PFSK-1 (cell line): ENCODE measurements at regions not wholly inside any gene's neighbourhood (a gene's known extent, or its start where the extent isn't known, plus 50 kb on each side); places are given as distances from the start of the nearest gene placed in this dataset.

Source experiments
- FOXP2 ChIP-seq: optimal IDR thresholded peaks from 2 replicates; pipeline ENCODE3; 2011; ENCODE audit warnings: borderline replicate concordance, control low read depth, inconsistent platforms; ENCODE audit not compliant: insufficient read depth; ENCODE audit errors: extremely low read length, extremely low read depth
- POLR2AphosphoS5 ChIP-seq: IDR thresholded peaks from 2 replicates; pipeline ENCODE4 v1.6.1; 2012; ENCODE audit warnings: low read depth, mild to moderate bottlenecking, control low read depth, low read length, moderate library complexity
- SIN3A ChIP-seq: IDR thresholded peaks from 2 replicates; pipeline ENCODE4 v1.6.1; 2012; ENCODE audit warnings: mild to moderate bottlenecking, low read length, moderate library complexity, borderline replicate concordance; ENCODE audit not compliant: insufficient read depth
- TAF1 ChIP-seq: IDR thresholded peaks from 2 replicates; pipeline ENCODE4 v1.6.1; 2012; ENCODE audit warnings: low read length, control low read depth, borderline replicate concordance; ENCODE audit not compliant: insufficient read depth
- TF ChIP-seq, protein P1 (sequence below), 2 experiments: IDR thresholded peaks; 2 replicates each; pipeline versions ENCODE4 v1.6.1 to v1.8.0; 2011 to 2012; ENCODE audit warnings: low read depth in 2 of 2, low read length in 2 of 2, control low read depth in 1 of 2, inconsistent platforms in 1 of 2, mild to moderate bottlenecking in 1 of 2, moderate library complexity in 1 of 2; ENCODE audit not compliant: insufficient read depth in 1 of 2

DNA sequence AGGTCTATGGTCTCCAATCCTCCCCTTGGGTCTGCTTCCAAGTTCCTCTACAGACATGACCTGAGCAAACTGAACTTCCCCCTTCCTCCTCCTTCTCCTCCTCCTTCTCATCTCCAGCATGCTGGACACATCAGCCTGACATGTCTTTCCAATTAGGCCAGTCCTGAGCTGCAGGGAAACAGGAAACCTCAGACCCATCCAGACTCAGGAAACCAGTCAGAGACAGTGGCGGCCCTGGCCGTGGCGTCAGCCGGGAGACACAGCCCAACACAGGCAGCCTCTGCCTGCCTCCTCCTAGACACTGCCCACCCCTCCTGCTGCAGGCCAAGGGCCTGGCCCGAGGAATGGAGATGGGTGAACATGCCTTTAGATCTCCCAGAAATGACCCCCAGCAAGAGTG is 468.8 kb downstream of the BCL11B start:
- TF ChIP-seq POLR2AphosphoS5: no peak
- TF ChIP-seq FOXP2: no peak

DNA sequence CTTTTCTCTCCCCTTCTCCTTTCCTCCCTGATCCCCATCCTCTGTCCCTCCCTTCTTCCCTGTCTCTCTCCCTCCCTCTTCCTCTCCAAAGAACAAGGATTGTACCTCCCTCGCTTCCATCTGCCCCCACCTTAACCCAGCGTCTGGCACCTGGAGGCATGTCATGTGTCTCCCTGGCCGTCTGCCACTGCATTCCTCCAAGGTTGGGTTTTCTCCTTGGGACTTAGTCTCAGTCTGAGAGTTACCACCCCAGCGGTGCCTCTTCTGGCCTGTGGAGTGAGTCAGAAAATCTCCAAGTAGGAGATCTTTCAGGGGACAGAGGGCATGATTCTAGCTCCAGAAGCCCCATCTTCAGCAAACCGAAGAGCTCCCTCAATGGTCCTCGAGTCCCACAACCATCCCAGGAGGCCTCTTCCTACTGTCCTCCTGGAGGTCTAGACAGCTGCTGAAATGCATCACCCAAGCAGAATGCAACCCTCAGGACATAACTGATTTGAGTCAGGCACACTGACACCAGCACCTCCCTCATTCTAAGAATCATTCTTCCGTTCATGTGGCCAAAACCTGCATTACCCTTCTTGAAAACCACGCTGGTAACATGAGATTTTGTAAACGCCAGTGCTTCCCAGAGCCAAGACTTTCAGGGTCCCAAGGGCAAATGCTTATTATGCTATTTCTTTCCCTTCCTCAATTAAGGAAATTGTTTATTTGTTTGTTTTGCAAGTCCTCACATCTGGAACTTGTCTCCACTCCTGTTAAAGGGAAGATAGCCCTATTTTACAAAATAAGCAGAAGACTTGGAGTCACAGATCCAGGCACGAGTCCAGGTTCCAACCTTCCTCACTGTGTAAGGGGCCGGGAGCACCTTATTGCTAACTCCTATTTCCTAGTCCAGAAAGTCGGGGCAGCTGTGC is 463.2 kb downstream of the BCL11B start:
- no peak for TF ChIP-seq SIN3A
- TF ChIP-seq POLR2AphosphoS5: no peak
- TF ChIP-seq FOXP2: no peak
- TF ChIP-seq, protein P1, sequence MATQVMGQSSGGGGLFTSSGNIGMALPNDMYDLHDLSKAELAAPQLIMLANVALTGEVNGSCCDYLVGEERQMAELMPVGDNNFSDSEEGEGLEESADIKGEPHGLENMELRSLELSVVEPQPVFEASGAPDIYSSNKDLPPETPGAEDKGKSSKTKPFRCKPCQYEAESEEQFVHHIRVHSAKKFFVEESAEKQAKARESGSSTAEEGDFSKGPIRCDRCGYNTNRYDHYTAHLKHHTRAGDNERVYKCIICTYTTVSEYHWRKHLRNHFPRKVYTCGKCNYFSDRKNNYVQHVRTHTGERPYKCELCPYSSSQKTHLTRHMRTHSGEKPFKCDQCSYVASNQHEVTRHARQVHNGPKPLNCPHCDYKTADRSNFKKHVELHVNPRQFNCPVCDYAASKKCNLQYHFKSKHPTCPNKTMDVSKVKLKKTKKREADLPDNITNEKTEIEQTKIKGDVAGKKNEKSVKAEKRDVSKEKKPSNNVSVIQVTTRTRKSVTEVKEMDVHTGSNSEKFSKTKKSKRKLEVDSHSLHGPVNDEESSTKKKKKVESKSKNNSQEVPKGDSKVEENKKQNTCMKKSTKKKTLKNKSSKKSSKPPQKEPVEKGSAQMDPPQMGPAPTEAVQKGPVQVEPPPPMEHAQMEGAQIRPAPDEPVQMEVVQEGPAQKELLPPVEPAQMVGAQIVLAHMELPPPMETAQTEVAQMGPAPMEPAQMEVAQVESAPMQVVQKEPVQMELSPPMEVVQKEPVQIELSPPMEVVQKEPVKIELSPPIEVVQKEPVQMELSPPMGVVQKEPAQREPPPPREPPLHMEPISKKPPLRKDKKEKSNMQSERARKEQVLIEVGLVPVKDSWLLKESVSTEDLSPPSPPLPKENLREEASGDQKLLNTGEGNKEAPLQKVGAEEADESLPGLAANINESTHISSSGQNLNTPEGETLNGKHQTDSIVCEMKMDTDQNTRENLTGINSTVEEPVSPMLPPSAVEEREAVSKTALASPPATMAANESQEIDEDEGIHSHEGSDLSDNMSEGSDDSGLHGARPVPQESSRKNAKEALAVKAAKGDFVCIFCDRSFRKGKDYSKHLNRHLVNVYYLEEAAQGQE (IDR thresholded peaks at IDR 0.05; ENCODE audit: insufficient read depth in 1 of 2, low read depth in 2 of 2, low read length in 2 of 2): no peak
- no peak for TF ChIP-seq TAF1

DNA sequence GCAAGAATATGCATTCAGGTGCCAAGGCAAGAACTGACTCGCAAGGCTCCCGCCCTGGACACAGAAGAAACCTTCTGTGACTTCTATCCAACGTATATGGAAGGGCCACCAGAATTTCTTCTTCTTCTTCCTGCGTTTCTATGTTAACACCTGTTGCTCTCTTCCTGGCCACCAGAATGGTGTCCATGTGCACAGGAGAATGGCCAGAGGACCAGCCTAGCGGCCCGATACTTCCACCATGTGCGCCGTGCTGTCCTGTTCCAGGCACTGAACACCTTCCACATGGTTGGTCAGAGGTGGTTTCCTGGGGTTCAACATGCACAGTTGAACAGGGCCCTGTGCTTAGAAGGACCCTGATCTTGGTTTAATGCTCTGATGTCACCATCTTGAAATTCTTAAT is 455.8 kb downstream of the BCL11B start:
- TF ChIP-seq TAF1 (no peak), FOXP2 (no peak), POLR2AphosphoS5 (no peak), SIN3A (no peak)
- TF ChIP-seq, protein P1 (IDR thresholded peaks at IDR 0.05; ENCODE audit: insufficient read depth in 1 of 2, low read depth in 2 of 2, low read length in 2 of 2): no peak

DNA sequence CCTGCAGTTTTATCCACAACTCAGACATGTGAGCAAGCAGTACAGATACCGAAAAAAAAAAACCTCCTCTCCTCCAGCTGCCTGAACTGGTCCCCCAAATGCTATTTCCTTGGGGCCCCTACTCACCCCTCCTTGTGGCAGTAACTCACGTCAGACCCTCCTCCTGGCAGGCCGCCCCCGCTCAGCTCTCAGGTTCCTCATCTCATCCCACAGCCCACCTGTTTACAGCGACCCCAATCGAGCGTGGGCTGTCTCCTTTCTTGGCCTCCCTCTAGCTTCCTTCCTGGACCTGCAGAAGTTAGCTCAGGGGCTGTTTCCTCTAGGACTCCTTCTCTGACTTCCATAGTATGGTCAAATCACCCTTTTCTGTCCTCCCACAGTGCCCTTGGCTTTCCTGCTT is 455.3 kb downstream of the BCL11B start:
- TF ChIP-seq TAF1: no peak
- TF ChIP-seq SIN3A: no peak

DNA sequence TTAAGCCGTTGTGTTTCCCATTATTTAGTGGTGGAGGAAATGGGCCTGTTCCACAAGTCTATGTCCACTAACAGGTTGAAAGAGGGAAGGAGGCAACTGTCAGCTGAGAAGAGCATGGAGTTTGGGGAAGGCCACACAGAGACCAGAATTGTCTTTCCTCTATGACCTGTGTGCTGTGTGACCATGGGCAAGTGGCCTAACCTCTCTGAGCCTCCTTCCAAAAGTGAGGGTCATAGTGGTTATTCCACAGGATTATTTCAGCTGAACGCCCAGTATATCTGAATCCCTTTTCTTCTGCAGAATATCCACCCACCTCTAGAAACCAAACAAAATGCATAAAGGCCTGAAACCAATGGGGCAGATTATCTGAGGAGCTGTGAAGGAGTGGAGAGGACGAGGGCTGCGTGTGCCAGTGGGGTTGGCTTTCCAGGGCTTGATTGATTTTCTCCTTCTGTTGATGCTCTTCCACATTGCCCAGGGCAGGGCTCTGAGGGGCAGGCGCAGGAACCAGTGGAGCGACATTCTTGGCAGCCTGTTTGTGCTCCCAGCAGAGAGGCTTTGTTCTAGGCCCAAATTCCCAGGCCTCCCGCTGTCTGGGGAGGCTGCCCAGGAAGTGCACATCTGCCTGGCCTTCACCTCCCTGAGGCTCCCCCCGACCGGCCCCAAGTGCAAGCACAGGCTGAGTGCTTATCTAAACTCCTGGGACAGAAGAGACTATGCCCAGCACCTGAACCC is 452.7 kb downstream of the BCL11B start:
- TF ChIP-seq SIN3A: no peak
- no peak for TF ChIP-seq TAF1
- TF ChIP-seq POLR2AphosphoS5: no peak
- TF ChIP-seq FOXP2: no peak
- TF ChIP-seq, protein P1 (IDR thresholded peaks at IDR 0.05; ENCODE audit: insufficient read depth in 1 of 2, low read depth in 2 of 2, low read length in 2 of 2): no peak

DNA sequence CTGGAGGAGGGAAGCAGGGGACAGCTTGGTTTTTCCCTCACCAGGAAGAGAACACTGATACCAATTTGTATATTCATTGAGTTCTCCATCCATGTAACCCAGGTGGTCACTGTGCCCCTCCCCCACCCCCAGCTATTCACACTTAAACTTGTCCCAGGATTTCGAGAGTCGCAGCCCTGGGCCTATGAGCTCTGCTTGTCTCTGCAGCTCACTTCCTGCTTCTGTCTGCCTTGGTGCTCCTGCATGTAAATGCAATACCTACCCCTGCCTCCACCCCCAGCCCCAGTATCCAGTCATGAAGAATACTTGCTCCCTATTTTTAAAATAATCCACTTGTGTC is 452.2 kb downstream of the BCL11B start:
- TF ChIP-seq, protein P1 (IDR thresholded peaks at IDR 0.05; ENCODE audit: insufficient read depth in 1 of 2, low read depth in 2 of 2, low read length in 2 of 2): no peak
- TF ChIP-seq SIN3A (no peak), FOXP2 (no peak), POLR2AphosphoS5 (no peak), TAF1 (no peak)
